K562 (cell line): ENCODE measurements at regions not wholly inside any gene's neighbourhood (a gene's known extent, or its start where the extent isn't known, plus 50 kb on each side); places are given as distances from the start of the nearest gene placed in this dataset.
A peak's percentile ranks its signal among the peaks of the same experiment; 100 is the strongest.

Experiments
- ATAC-seq: fragments of 200-7000 bp; cut with Tn5 transposase; 3 replicates; pipeline ENCODE4 v1.9.1; 2020; ENCODE audit warnings: moderate library complexity
- BruUV-seq: library from RNA; stranded (reverse); fragments of 400-500 nt; replicated peaks from 2 replicates; lab custom pipeline; 2021; lab: Mats Ljungman, UMichigan
- CTCF ChIA-PET: fragments of 300-600 bp; formaldehyde crosslinking; extraction: SDS; loops from one replicate; lab custom pipeline; 2021; ENCODE audit warnings: low intra/inter-chr PET ratio; lab: Yijun Ruan, JAX
- POLR2A ChIA-PET: fragments of 300-600, 350-650 bp; sonication (Branson Sonifier 250); formaldehyde crosslinking; extraction: SDS; loops from one replicate; lab custom pipeline; 2021; ENCODE audit warnings: antibody characterized with exemption, inconsistent platforms; lab: Yijun Ruan, JAX
- DNase-seq, 4 experiments: peaks; one replicate each; pipeline versions ENCODE4 v3.0.0 to v3.0.0-alpha.2; 2011 to 2018; ENCODE audit warnings: low spot score in 3 of 4, mixed read lengths in 3 of 4; ENCODE audit errors: extremely low read depth in 1 of 4
- FAIRE-seq: peaks from 2 replicates; lab custom pipeline; 2011; peaks lifted over from hg19 to GRCh38; lab: Jason Lieb, UNC
- H2AFZ ChIP-seq: 2 replicates; pipeline ENCODE4 v1.6.0; 2011; ENCODE audit warnings: low read depth, low read length, control low read depth, inconsistent platforms
- H3K27ac ChIP-seq: fragments of 200-600 bp; 3 replicates; pipeline ENCODE4 v1.8.0; 2011; ENCODE audit warnings: low read depth, mild to moderate bottlenecking, control low read depth, inconsistent platforms, low read length, moderate library complexity, mixed read lengths; ENCODE audit errors: extremely low read depth
- H3K27me3 ChIP-seq, 2 experiments: fragments of 300-600 bp in 1 of 2; 2 replicates in 1 of 2; 3 replicates in 1 of 2; pipeline versions ENCODE4 v1.6.0 to v1.8.0; 2011; ENCODE audit warnings: inconsistent platforms in 2 of 2, low read length in 2 of 2, mild to moderate bottlenecking in 1 of 2, mixed read lengths in 1 of 2, moderate library complexity in 1 of 2; ENCODE audit not compliant: control insufficient read depth in 2 of 2, insufficient read depth in 2 of 2
- H3K36me3 ChIP-seq: fragments of 300-600 bp; 3 replicates; pipeline ENCODE4 v1.8.0; 2011; ENCODE audit warnings: mild to moderate bottlenecking, low read length, inconsistent platforms; ENCODE audit not compliant: control insufficient read depth, insufficient read depth
- H3K4me1 ChIP-seq, 2 experiments: fragments of 200-600 bp in 1 of 2; replicated peaks in 1 of 2; 2 replicates in 1 of 2; 3 replicates in 1 of 2; pipeline versions ENCODE4 v1.5.1 to v1.8.0; 2011; ENCODE audit warnings: inconsistent platforms in 2 of 2, low read length in 2 of 2, mild to moderate bottlenecking in 1 of 2, mixed read lengths in 1 of 2, moderate library complexity in 1 of 2; ENCODE audit not compliant: control insufficient read depth in 2 of 2, insufficient read depth in 2 of 2
- H3K4me2 ChIP-seq: 2 replicates; pipeline ENCODE4 v1.6.1; 2011; ENCODE audit warnings: low read length, control low read depth, inconsistent platforms, mixed read lengths; ENCODE audit not compliant: insufficient read depth
- H3K4me3 ChIP-seq: fragments of 200-600 bp; sonication (generic), shearing (Covaris generic); 2 replicates; pipeline ENCODE4 v1.5.1; 2016; ENCODE audit warnings: control low read depth, inconsistent platforms
- H3K79me2 ChIP-seq: fragments of 200-600 bp; 3 replicates; pipeline ENCODE4 v1.8.0; 2011; ENCODE audit warnings: low read length, inconsistent platforms; ENCODE audit not compliant: control insufficient read depth, insufficient read depth
- H3K9ac ChIP-seq, 2 experiments: 2 replicates each; pipeline versions ENCODE4 v1.6.0 to v1.6.1; 2011; ENCODE audit warnings: low read depth in 2 of 2, low read length in 2 of 2, control low read depth in 1 of 2, inconsistent platforms in 1 of 2, mild to moderate bottlenecking in 1 of 2, mixed read lengths in 1 of 2; ENCODE audit not compliant: insufficient read depth in 1 of 2
- H3K9me1 ChIP-seq: one replicate; pipeline ENCODE4 v1.6.0; 2011; ENCODE audit warnings: inconsistent platforms, mild to moderate bottlenecking, low read length, moderate library complexity; ENCODE audit not compliant: control insufficient read depth, insufficient read depth
- H3K9me3 ChIP-seq: replicated peaks from 2 replicates; pipeline ENCODE4 v1.5.1; 2011; ENCODE audit warnings: low read depth, low read length, inconsistent platforms; ENCODE audit not compliant: control insufficient read depth, insufficient read depth
- H4K20me1 ChIP-seq: replicated peaks from 2 replicates; pipeline ENCODE4 v1.6.1; 2011; ENCODE audit warnings: low read length, inconsistent platforms, mixed read lengths; ENCODE audit not compliant: control insufficient read depth, insufficient read depth
- C11orf30 ChIP-seq: fragments of 450-650 bp; IDR thresholded peaks from 2 replicates; pipeline ENCODE4 v1.6.1; 2016; ENCODE audit warnings: low read depth, mild to moderate bottlenecking
- MAFG ChIP-seq: fragments of 450-650 bp; conservative IDR thresholded peaks from 2 replicates; pipeline ENCODE4 v1.6.1; 2016; ENCODE audit warnings: missing genetic modification characterization, missing compliant biosample characterization
- MBD2 ChIP-seq: sonication (generic); IDR thresholded peaks from 2 replicates; pipeline ENCODE4 v1.6.1; 2016; ENCODE audit warnings: low read depth, borderline replicate concordance
- RBM25 ChIP-seq: fragments of 200-400 bp; formaldehyde crosslinking; IDR thresholded peaks from 2 replicates; pipeline ENCODE4 v1.6.1; 2018; ENCODE audit warnings: low read length, low read depth, moderate library complexity; ENCODE audit not compliant: severe bottlenecking
- SAP30 ChIP-seq: fragments of 200-600 bp; sonication (generic); IDR thresholded peaks from 2 replicates; pipeline ENCODE4 v1.6.1; 2012; ENCODE audit warnings: borderline replicate concordance, low read depth, mild to moderate bottlenecking, moderate library complexity, low read length, control low read depth, inconsistent platforms; ENCODE audit not compliant: insufficient read depth, poor library complexity, severe bottlenecking
- ZNF316 ChIP-seq: fragments of 450-650 bp; IDR thresholded peaks from 2 replicates; pipeline ENCODE4 v1.6.1; 2016
- ZNF696 ChIP-seq: fragments of 250-450 bp; sonication (Bioruptor Pico); conservative IDR thresholded peaks from 2 replicates; pipeline ENCODE4 v1.4.0; 2020; ENCODE audit warnings: mild to moderate bottlenecking, moderate library complexity
- WGBS: fragments of 100-300 bp; shearing (Covaris generic); methylation state at CpG from one replicate; pipeline ENCODE4 v1.1.6; 2016; ENCODE audit warnings: low coverage, mixed read lengths; ENCODE audit not compliant: insufficient coverage; ENCODE audit errors: missing lambda C conversion rate; 5-methylcytosine and 5-hydroxymethylcytosine counted together
- in situ Hi-C: fragments of 300-500 bp; cut with MboI; formaldehyde crosslinking; loops from 4 replicates; pipeline ENCODE4 v1.15.0; 2018; ENCODE audit warnings: inconsistent platforms, mixed read lengths
- intact Hi-C: fragments of 100-400 bp; cut with micrococcal nuclease; formaldehyde crosslinking; loops from 2 replicates; pipeline ENCODE4 v1.14.2; 2022

GRCh38 chr1:108048301-108049177 is 83.6 kb upstream of the VAV3 start:
- Histone ChIP-seq H3K36me3 (no peaks in the 10 kb centered on the region), H4K20me1 (no peaks in the 10 kb centered on the region), H3K79me2 (no peaks in the 10 kb centered on the region), H3K9me1 (no peaks in the 10 kb centered on the region), H3K27ac (no peak overlapping the region), H3K4me3 (no peak overlapping the region), H3K4me2 (no peak overlapping the region), H3K9ac (no peak overlapping the region), H3K27me3 (peaks cover 0 to 33% of the 10 kb centered on the region in 2 experiments; a peak in 2 of 5 replicates), H3K4me1 (no peaks in the 10 kb centered on the region), H2AFZ (no peak overlapping the region), H3K9me3 (no peaks in the 10 kb centered on the region)
- in situ Hi-C loops (no loop called here), intact Hi-C loops (no loop called here)
- 4% methylated on average over 5 of the region's 5 CpGs for WGBS
- ChIA-PET POLR2A (interaction anchor here (0.6 kb wide), 1 partner anchor 91 kb away, joined by 3 read pairs; no protein-coding TSS in a partner anchor), CTCF (no interaction called here)
- ATAC-seq (no peak), FAIRE-seq (no peak), DNase-seq (no peak)
- TF ChIP-seq SAP30 (no peak), RBM25 (peak; percentile 23)
- BruUV-seq: no TSS peak

DNA sequence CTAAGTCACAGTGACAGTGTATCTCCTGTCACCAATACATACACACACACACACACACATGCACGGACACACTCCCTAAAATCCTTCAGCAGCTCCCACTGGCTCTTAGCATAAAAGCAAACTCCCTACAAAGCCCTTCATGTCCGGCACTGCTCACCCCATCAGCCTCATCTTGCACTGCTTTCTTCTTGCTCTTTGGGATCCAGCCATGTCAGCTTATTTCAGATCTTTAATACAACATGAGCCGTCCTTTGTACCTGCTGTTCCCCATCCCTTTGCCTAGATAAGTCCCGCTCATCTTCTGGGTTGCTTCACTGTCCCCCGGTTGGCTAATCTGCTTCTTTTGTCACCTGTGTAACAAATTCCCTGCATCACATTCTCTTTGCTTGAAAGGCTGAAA is 82.1 kb upstream of the VAV3 start:
- no peak for FAIRE-seq
- WGBS: 0% methylated on average over 5 of the region's 5 CpGs
- no peaks in the 10 kb centered on the region for H3K4me1 ChIP-seq
- POLR2A ChIA-PET: no interaction called here
- intact Hi-C loops: no loop called here
- H3K27ac ChIP-seq: no peak overlapping the region
- no peaks in the 10 kb centered on the region for H3K79me2 ChIP-seq
- H3K36me3 ChIP-seq: no peaks in the 10 kb centered on the region
- in situ Hi-C loops: no loop called here
- no peak overlapping the region for H3K9ac ChIP-seq
- ATAC-seq: no peak
- TF ChIP-seq MBD2 (no peak), ZNF316 (peak; percentile 64), C11orf30 (peak; percentile 43; the same call in 1 of the 2 replicates), MAFG (tag) (peak; percentile 60), ZNF696 (no peak)
- no TSS peak for BruUV-seq
- peaks cover 0 to 26% of the 10 kb centered on the region in 2 experiments; a peak in 2 of 5 replicates for H3K27me3 ChIP-seq
- CTCF ChIA-PET: no interaction called here
- no peaks in the 10 kb centered on the region for H3K9me3 ChIP-seq
- no peak overlapping the region for H2AFZ ChIP-seq
- H3K9me1 ChIP-seq: no peaks in the 10 kb centered on the region
- no peaks in the 10 kb centered on the region for H4K20me1 ChIP-seq
- H3K4me3 ChIP-seq: no peak overlapping the region
- H3K4me2 ChIP-seq: no peak overlapping the region
- DNase-seq: no peak
